ENCODE measurements at regions not wholly inside any gene's neighbourhood (a gene's known extent, or its start where the extent isn't known, plus 50 kb on each side); places are given as distances from the start of the nearest gene placed in this dataset.

- DNase-seq (ENCODE audit: low read depth) = no peak
- no peak for TF ChIP-seq CTCF (IDR thresholded peaks at IDR 0.05; ENCODE audit: low read depth, low read length, missing control alignments)
- H3K4me3 ChIP-seq (ENCODE audit: low read depth, low read length) = no peak overlapping the region
Observed at GRCh38 chr10:33506391-33506790, 171.9 kb upstream of the NRP1 start.

GRCh38 chr10:33501161-33501560, 166.7 kb upstream of the NRP1 start:
- DNase-seq (ENCODE audit: low read depth) = no peak
- no peak for TF ChIP-seq CTCF (IDR thresholded peaks at IDR 0.05; ENCODE audit: low read depth, low read length, missing control alignments)
- no peak overlapping the region for H3K4me3 ChIP-seq (ENCODE audit: low read depth, low read length)

GRCh38 chr10:33498391-33498891, 164.0 kb upstream of the NRP1 start:
- no peak for TF ChIP-seq CTCF (IDR thresholded peaks at IDR 0.05; ENCODE audit: low read depth, low read length, missing control alignments)
- no peak for DNase-seq (ENCODE audit: low read depth)

GRCh38 chr10:33497338-33497737, 162.9 kb upstream of the NRP1 start:
- DNase-seq (ENCODE audit: low read depth) = no peak
- H3K4me3 ChIP-seq (ENCODE audit: low read depth, low read length) = no peak overlapping the region
- no peak for TF ChIP-seq CTCF (IDR thresholded peaks at IDR 0.05; ENCODE audit: low read depth, low read length, missing control alignments)

More at GRCh38 chr10:33498391-33498891, 164.0 kb upstream of the NRP1 start:
- H3K4me3 ChIP-seq (ENCODE audit: low read depth, low read length) = no peak overlapping the region

GRCh38 chr10:33496096-33496495, 161.6 kb upstream of the NRP1 start:
- H3K4me3 ChIP-seq (ENCODE audit: low read depth, low read length) = no peak overlapping the region
- no peak for DNase-seq (ENCODE audit: low read depth)
- TF ChIP-seq CTCF (IDR thresholded peaks at IDR 0.05; ENCODE audit: low read depth, low read length, missing control alignments) = no peak

GRCh38 chr10:33494694-33495265, 160.3 kb upstream of the NRP1 start:
- TF ChIP-seq CTCF (IDR thresholded peaks at IDR 0.05; ENCODE audit: low read depth, low read length, missing control alignments) = no peak
- no peak overlapping the region for H3K4me3 ChIP-seq (ENCODE audit: low read depth, low read length)
- DNase-seq (ENCODE audit: low read depth) = no peak

GRCh38 chr10:33493978-33494377, 159.5 kb upstream of the NRP1 start:
- H3K4me3 ChIP-seq (ENCODE audit: low read depth, low read length) = no peak overlapping the region
- no peak for DNase-seq (ENCODE audit: low read depth)
- TF ChIP-seq CTCF (IDR thresholded peaks at IDR 0.05; ENCODE audit: low read depth, low read length, missing control alignments) = no peak
